Testis (tissue), 2 donors: ENCODE measurements at regions not wholly inside any gene's neighbourhood (a gene's known extent, or its start where the extent isn't known, plus 50 kb on each side); places are given as distances from the start of the nearest gene placed in this dataset.

Experiments used
- DNase-seq: peaks from one replicate; pipeline ENCODE4 v3.0.0-alpha.2; 2019
- H3K27ac ChIP-seq, 2 donors: fragments of 200-600 bp; sonication (generic); one replicate each; pipeline ENCODE4 v1.5.1; 2019
- H3K27me3 ChIP-seq: fragments of 200-600 bp; sonication (generic); one replicate; pipeline ENCODE4 v1.5.1; 2019
- H3K36me3 ChIP-seq: fragments of 200-600 bp; sonication (generic); one replicate; pipeline ENCODE4 v1.5.1; 2017; ENCODE audit warnings: low read depth; ENCODE audit errors: missing control alignments
- H3K4me1 ChIP-seq: fragments of 200-600 bp; sonication (generic); one replicate; pipeline ENCODE4 v1.5.1; 2019
- H3K4me3 ChIP-seq, 2 donors: fragments of 200-600 bp; sonication (generic); one replicate each; pipeline ENCODE4 v1.5.1; 2017 to 2019
- H3K9me3 ChIP-seq: fragments of 200-600 bp; sonication (generic); one replicate; pipeline ENCODE4 v1.5.1; 2017
- POLR2A ChIP-seq: fragments of 450-650 bp; IDR thresholded peaks from one replicate; pipeline ENCODE4 v1.6.1; 2017; ENCODE audit warnings: antibody characterized with exemption, mild to moderate bottlenecking, moderate library complexity
- WGBS, 2 donors: methylation state at CpG; one replicate each; pipeline ENCODE4 v1.1.5; 2018; 5-methylcytosine and 5-hydroxymethylcytosine counted together
- intact Hi-C: fragments of 100-400 bp; cut with DNase I; formaldehyde crosslinking; loops from one replicate; pipeline ENCODE4 v1.15.1; 2023; ENCODE audit warnings: low total_unique reads
- TF ChIP-seq, protein P1 (sequence below), 3 experiments: fragments of 450-650 bp in 2 of 3; fragments of 200-600 bp in 1 of 3; sonication (generic) in 1 of 3; IDR thresholded peaks; one replicate each; pipeline ENCODE4 v1.5.1; 2016 to 2019; ENCODE audit warnings: antibody characterized with exemption in 3 of 3, mild to moderate bottlenecking in 2 of 3, moderate library complexity in 1 of 3

- 79 to 80% methylated on average over 8 to 9 of the region's 9 CpGs for WGBS, 2 donors
- H3K36me3 ChIP-seq: no peaks in the 10 kb centered on the region
- H3K27ac ChIP-seq: no peak overlapping the region
- TF ChIP-seq POLR2A: no peak
- TF ChIP-seq, protein P1, sequence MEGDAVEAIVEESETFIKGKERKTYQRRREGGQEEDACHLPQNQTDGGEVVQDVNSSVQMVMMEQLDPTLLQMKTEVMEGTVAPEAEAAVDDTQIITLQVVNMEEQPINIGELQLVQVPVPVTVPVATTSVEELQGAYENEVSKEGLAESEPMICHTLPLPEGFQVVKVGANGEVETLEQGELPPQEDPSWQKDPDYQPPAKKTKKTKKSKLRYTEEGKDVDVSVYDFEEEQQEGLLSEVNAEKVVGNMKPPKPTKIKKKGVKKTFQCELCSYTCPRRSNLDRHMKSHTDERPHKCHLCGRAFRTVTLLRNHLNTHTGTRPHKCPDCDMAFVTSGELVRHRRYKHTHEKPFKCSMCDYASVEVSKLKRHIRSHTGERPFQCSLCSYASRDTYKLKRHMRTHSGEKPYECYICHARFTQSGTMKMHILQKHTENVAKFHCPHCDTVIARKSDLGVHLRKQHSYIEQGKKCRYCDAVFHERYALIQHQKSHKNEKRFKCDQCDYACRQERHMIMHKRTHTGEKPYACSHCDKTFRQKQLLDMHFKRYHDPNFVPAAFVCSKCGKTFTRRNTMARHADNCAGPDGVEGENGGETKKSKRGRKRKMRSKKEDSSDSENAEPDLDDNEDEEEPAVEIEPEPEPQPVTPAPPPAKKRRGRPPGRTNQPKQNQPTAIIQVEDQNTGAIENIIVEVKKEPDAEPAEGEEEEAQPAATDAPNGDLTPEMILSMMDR (IDR thresholded peaks at IDR 0.05): no peak
- H3K4me3 ChIP-seq: no peak overlapping the region
- H3K9me3 ChIP-seq: no peaks in the 10 kb centered on the region
- DNase-seq: no peak
- H3K27me3 ChIP-seq: no peaks in the 10 kb centered on the region
- intact Hi-C loops: no loop called here
- no peaks in the 10 kb centered on the region for H3K4me1 ChIP-seq
Measured at GRCh38 chr6:169019727-169020491, 233.7 kb downstream of the THBS2 start.

DNA sequence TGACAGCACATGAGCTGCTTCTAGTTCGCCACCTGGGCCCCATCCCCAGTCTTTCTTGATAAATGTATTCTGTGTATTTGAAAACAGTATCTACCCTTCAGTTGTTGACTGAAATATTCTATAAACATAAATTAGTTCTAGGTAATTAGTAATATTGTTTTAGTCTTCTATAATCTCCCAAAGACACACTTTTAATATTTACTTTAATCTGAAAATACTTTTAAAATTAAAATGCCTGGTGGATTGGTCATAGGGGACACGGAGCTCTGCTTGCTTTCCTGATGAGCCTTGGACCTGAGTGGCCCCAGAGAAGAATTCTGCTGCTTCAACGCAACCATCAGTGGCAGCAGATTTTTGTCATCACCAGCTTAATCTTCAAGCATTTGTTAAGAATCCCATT is 234.5 kb downstream of the THBS2 start:
- WGBS, 2 donors: 89 to 90% methylated on average over 3 of the region's 3 CpGs
- H3K4me1 ChIP-seq: no peaks in the 10 kb centered on the region
- TF ChIP-seq POLR2A: no peak
- TF ChIP-seq, protein P1 (IDR thresholded peaks at IDR 0.05): no peak
- no peaks in the 10 kb centered on the region for H3K36me3 ChIP-seq
- DNase-seq: no peak
- H3K27ac ChIP-seq: no peak overlapping the region
- H3K9me3 ChIP-seq: no peaks in the 10 kb centered on the region
- no peak overlapping the region for H3K4me3 ChIP-seq
- intact Hi-C loops: no loop called here
- no peaks in the 10 kb centered on the region for H3K27me3 ChIP-seq

DNA sequence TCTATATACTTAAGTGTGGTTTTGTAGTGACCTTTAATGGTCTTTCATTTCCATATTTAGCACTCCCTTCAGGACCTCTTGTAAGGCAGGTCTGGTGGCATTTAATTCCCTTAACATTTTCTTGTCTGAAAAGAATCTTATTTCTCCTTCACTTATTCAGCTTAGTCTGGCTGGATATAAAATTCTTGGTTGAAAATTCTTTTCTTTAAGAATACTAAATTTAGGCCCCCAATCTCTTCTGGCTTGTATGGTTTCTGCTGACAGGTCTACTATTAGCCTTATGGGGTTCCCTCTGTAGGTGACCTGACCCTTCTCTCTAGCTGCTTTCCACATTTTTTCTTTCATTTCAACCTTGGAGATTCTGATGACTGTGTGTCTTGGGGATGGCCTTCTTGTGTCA is 236.9 kb downstream of the THBS2 start:
- Histone ChIP-seq H3K9me3 (no peaks in the 10 kb centered on the region), H3K4me3 (no peak overlapping the region), H3K27me3 (no peaks in the 10 kb centered on the region), H3K4me1 (no peaks in the 10 kb centered on the region), H3K36me3 (no peaks in the 10 kb centered on the region), H3K27ac (no peak overlapping the region)
- TF ChIP-seq, protein P1 (IDR thresholded peaks at IDR 0.05): no peak
- TF ChIP-seq POLR2A: no peak
- no peak for DNase-seq
- intact Hi-C loops: no loop called here

DNA sequence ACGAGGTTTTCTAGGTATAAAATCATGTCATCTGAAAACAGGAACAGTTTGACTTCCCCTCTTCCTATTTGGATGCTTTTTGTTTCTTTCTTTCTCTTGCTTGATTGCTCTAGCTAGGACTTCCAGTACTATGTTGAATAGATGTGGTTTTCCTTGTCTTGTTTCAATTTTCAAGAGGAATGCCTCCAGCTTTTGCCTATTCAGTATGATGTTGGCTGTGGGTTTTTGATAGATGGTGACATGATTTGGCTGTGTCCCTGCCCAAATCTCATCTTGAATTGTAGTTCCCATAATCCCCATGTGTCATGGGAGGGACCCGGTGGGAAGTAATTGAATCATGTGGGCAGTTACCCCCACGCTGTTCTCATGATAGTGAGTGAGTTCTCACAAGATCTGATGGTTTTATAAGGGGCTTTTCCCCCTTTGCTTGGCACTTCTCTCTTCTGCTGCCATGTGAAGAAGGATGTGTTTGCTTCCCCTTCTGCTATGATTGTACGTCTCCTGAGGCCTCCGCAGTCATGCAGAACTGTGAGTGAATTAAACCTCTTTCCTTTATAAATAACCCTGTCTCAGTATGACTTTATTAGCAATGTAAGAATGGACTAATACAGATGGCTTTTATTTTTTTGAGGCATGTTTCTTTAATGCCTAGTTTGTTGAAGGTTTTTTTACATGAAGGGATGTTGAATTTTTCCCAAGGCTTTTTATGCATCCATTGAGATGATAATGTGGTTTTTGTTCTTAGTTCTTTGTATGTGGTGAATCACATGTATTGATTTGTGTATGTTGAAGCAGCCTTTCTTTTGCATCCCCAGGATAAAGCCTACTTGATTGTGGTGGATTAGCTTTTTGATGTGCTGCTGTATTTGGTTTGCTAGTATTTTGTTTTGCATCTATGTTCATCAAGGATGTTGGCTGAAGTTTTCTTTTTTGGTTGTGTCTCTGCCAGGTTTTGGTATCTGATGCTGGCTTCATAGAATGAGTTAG is 239.1 kb downstream of the THBS2 start:
- no peak overlapping the region for H3K4me3 ChIP-seq
- no peaks in the 10 kb centered on the region for H3K9me3 ChIP-seq
- H3K27ac ChIP-seq: no peak overlapping the region
- intact Hi-C loops: no loop called here
- DNase-seq: no peak
- H3K36me3 ChIP-seq: no peaks in the 10 kb centered on the region
- H3K27me3 ChIP-seq: no peaks in the 10 kb centered on the region
- WGBS, 2 donors: 79 to 90% methylated on average over 5 of the region's 5 CpGs
- TF ChIP-seq POLR2A: no peak
- TF ChIP-seq, protein P1 (IDR thresholded peaks at IDR 0.05): no peak
- no peaks in the 10 kb centered on the region for H3K4me1 ChIP-seq
